Suprapubic skin (tissue), 4 donors: ENCODE measurements at regions not wholly inside any gene's neighbourhood (a gene's known extent, or its start where the extent isn't known, plus 50 kb on each side); places are given as distances from the start of the nearest gene placed in this dataset.

ENCODE experiments used
- DNase-seq, 2 donors: peaks; one replicate each; pipeline ENCODE4 v3.0.0-alpha.2; 2019; ENCODE audit warnings: low spot score in 2 of 2
- H3K27ac ChIP-seq: fragments of 200-600 bp; sonication (generic); one replicate; pipeline ENCODE4 v1.5.1; 2019
- H3K27me3 ChIP-seq: fragments of 200-600 bp; sonication (generic); one replicate; pipeline ENCODE4 v1.5.1; 2019
- H3K36me3 ChIP-seq: fragments of 200-600 bp; sonication (generic); one replicate; pipeline ENCODE4 v1.5.1; 2019
- H3K4me1 ChIP-seq: fragments of 200-600 bp; sonication (generic); one replicate; pipeline ENCODE4 v1.5.1; 2019
- H3K4me3 ChIP-seq: fragments of 200-600 bp; sonication (generic); one replicate; pipeline ENCODE4 v1.5.1; 2019; ENCODE audit warnings: mild to moderate bottlenecking
- H3K9me3 ChIP-seq: fragments of 200-600 bp; sonication (generic); one replicate; pipeline ENCODE4 v1.5.1; 2019
- EP300 ChIP-seq: sonication (generic); formaldehyde crosslinking; IDR thresholded peaks from one replicate; pipeline ENCODE4 v1.6.1; 2017; ENCODE audit warnings: antibody characterized with exemption
- POLR2A ChIP-seq, 2 donors: fragments of 450-650 bp; IDR thresholded peaks; one replicate each; pipeline ENCODE4 v1.6.1; 2017; ENCODE audit warnings: antibody characterized with exemption in 2 of 2, mild to moderate bottlenecking in 2 of 2, moderate library complexity in 2 of 2
- POLR2AphosphoS5 ChIP-seq, 3 donors: sonication (generic); formaldehyde crosslinking; IDR thresholded peaks; one replicate each; pipeline ENCODE4 v1.6.1; 2017; ENCODE audit warnings: antibody characterized with exemption in 3 of 3
- WGBS: methylation state at CpG from one replicate; pipeline ENCODE4 v1.1.5; 2018; 5-methylcytosine and 5-hydroxymethylcytosine counted together
- TF ChIP-seq, protein P1 (sequence below), 2 donors: fragments of 200-600 bp in 1 of 2; fragments of 450-650 bp in 1 of 2; sonication (generic) in 1 of 2; IDR thresholded peaks; one replicate each; pipeline ENCODE4 v1.5.1; 2016 to 2019; ENCODE audit warnings: antibody characterized with exemption in 2 of 2, mild to moderate bottlenecking in 1 of 2, moderate library complexity in 1 of 2

DNA sequence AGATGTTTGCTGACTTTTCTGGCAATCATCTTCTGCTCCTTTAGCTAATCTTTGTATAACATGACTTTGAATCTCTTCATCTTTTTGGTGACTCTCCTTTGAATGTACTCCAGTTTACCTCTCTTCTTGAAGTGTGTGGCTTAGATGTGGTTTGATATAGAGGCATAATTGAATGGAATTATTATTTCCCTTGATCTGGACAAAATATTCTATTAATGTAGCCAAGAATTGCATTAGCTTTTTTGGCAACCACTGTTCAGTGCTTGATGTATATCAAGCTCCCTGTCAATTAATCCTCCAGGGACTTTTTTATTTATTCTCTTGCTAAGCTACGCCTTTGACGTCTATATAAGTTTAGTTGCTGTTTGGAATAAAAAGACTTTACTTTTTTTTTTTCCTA is 490.8 kb downstream of the PCDH20 start:
- WGBS, result 58% methylated on average over 2 of the region's 2 CpGs

GRCh38 chr13:60922576-60923231 is 492.9 kb downstream of the PCDH20 start:
- WGBS, result 32% methylated on average over 6 of the region's 6 CpGs
- no peaks in the 10 kb centered on the region for H3K4me1 ChIP-seq
- H3K27me3 ChIP-seq, result no peaks in the 10 kb centered on the region
- H3K9me3 ChIP-seq, result no peaks in the 10 kb centered on the region
- DNase-seq, result no peak
- H3K4me3 ChIP-seq, result no peak overlapping the region
- TF ChIP-seq POLR2A (IDR thresholded peaks at IDR 0.05) (no peak), EP300 (no peak), POLR2AphosphoS5 (IDR thresholded peaks at IDR 0.05) (no peak)
- TF ChIP-seq, protein P1, sequence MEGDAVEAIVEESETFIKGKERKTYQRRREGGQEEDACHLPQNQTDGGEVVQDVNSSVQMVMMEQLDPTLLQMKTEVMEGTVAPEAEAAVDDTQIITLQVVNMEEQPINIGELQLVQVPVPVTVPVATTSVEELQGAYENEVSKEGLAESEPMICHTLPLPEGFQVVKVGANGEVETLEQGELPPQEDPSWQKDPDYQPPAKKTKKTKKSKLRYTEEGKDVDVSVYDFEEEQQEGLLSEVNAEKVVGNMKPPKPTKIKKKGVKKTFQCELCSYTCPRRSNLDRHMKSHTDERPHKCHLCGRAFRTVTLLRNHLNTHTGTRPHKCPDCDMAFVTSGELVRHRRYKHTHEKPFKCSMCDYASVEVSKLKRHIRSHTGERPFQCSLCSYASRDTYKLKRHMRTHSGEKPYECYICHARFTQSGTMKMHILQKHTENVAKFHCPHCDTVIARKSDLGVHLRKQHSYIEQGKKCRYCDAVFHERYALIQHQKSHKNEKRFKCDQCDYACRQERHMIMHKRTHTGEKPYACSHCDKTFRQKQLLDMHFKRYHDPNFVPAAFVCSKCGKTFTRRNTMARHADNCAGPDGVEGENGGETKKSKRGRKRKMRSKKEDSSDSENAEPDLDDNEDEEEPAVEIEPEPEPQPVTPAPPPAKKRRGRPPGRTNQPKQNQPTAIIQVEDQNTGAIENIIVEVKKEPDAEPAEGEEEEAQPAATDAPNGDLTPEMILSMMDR (IDR thresholded peaks at IDR 0.05), result no peak
- H3K27ac ChIP-seq, result no peak overlapping the region
- no peaks in the 10 kb centered on the region for H3K36me3 ChIP-seq

More for the DNA sequence above, 490.8 kb downstream of the PCDH20 start:
- Histone ChIP-seq H3K4me3 (no peak overlapping the region), H3K27me3 (no peaks in the 10 kb centered on the region), H3K36me3 (no peaks in the 10 kb centered on the region), H3K9me3 (no peaks in the 10 kb centered on the region), H3K27ac (no peak overlapping the region), H3K4me1 (no peaks in the 10 kb centered on the region)
- DNase-seq, result no peak
- no peak for TF ChIP-seq POLR2AphosphoS5 (IDR thresholded peaks at IDR 0.05)
- TF ChIP-seq EP300, result no peak
- TF ChIP-seq, protein P1 (IDR thresholded peaks at IDR 0.05), result no peak
- TF ChIP-seq POLR2A (IDR thresholded peaks at IDR 0.05), result no peak

- no peaks in the 10 kb centered on the region for H3K36me3 ChIP-seq
- DNase-seq, result no peak
- H3K27ac ChIP-seq, result no peak overlapping the region
- H3K27me3 ChIP-seq, result no peaks in the 10 kb centered on the region
- no peaks in the 10 kb centered on the region for H3K4me1 ChIP-seq
- H3K4me3 ChIP-seq, result no peak overlapping the region
- 30% methylated on average over 1 of the region's 1 CpG for WGBS
- no peaks in the 10 kb centered on the region for H3K9me3 ChIP-seq
- TF ChIP-seq, protein P1 (IDR thresholded peaks at IDR 0.05), result no peak
- TF ChIP-seq POLR2A (IDR thresholded peaks at IDR 0.05), result no peak
Observed at GRCh38 chr13:60893801-60894200, 496.8 kb downstream of the TDRD3 start.

- Histone ChIP-seq H3K9me3 (no peaks in the 10 kb centered on the region), H3K36me3 (no peaks in the 10 kb centered on the region), H3K4me1 (no peaks in the 10 kb centered on the region), H3K4me3 (no peak overlapping the region), H3K27ac (no peak overlapping the region), H3K27me3 (no peaks in the 10 kb centered on the region)
- DNase-seq, result no peak
- no peak for TF ChIP-seq EP300
- TF ChIP-seq, protein P1 (IDR thresholded peaks at IDR 0.05), result no peak
- WGBS, result 96% methylated on average over 2 of the region's 2 CpGs
Observed at GRCh38 chr13:60887711-60888110, 490.7 kb downstream of the TDRD3 start.

DNA sequence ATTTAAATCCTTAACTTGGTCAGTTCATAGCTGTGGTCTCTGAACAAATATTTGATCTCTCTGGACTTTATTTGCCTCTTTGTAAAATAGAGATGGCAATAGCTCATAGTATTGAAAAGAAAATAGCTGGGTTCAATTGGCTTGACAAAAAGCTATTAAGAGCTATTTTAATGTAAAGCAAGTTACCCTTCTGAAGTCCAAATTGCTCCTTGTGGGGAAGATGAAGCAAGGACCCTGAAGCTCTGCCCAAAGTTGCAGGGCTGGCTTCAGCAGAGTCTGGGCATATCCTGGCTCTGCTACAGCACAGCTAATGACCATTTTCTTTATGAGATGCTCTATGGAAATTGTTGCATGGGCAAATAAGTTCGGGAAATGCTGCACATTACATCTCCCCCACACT is 484.5 kb downstream of the TDRD3 start:
- no peaks in the 10 kb centered on the region for H3K9me3 ChIP-seq
- no peak for DNase-seq
- no peak overlapping the region for H3K4me3 ChIP-seq
- H3K27me3 ChIP-seq, result no peaks in the 10 kb centered on the region
- no peaks in the 10 kb centered on the region for H3K4me1 ChIP-seq
- TF ChIP-seq POLR2AphosphoS5 (IDR thresholded peaks at IDR 0.05) (no peak), EP300 (no peak), POLR2A (IDR thresholded peaks at IDR 0.05) (no peak)
- TF ChIP-seq, protein P1 (IDR thresholded peaks at IDR 0.05), result no peak
- H3K36me3 ChIP-seq, result no peaks in the 10 kb centered on the region
- H3K27ac ChIP-seq, result no peak overlapping the region
- 56% methylated on average over 1 of the region's 1 CpG for WGBS
